ENCODE measurements at regions not wholly inside any gene's neighbourhood (a gene's known extent, or its start where the extent isn't known, plus 50 kb on each side); places are given as distances from the start of the nearest gene placed in this dataset.

- DNase-seq (ENCODE audit: low read depth), result no peak
- no peak overlapping the region for H3K4me3 ChIP-seq (ENCODE audit: low read depth, low read length)
- TF ChIP-seq POLR2A (IDR thresholded peaks at IDR 0.05; ENCODE audit: extremely low read depth, insufficient read length) (no peak), MYC (IDR thresholded peaks at IDR 0.05; ENCODE audit: low read depth, low read length) (no peak)
- TF ChIP-seq, protein P1, sequence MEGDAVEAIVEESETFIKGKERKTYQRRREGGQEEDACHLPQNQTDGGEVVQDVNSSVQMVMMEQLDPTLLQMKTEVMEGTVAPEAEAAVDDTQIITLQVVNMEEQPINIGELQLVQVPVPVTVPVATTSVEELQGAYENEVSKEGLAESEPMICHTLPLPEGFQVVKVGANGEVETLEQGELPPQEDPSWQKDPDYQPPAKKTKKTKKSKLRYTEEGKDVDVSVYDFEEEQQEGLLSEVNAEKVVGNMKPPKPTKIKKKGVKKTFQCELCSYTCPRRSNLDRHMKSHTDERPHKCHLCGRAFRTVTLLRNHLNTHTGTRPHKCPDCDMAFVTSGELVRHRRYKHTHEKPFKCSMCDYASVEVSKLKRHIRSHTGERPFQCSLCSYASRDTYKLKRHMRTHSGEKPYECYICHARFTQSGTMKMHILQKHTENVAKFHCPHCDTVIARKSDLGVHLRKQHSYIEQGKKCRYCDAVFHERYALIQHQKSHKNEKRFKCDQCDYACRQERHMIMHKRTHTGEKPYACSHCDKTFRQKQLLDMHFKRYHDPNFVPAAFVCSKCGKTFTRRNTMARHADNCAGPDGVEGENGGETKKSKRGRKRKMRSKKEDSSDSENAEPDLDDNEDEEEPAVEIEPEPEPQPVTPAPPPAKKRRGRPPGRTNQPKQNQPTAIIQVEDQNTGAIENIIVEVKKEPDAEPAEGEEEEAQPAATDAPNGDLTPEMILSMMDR (IDR thresholded peaks at IDR 0.05; ENCODE audit: low read depth, low read length), result no peak
- TF ChIP-seq, protein P2, sequence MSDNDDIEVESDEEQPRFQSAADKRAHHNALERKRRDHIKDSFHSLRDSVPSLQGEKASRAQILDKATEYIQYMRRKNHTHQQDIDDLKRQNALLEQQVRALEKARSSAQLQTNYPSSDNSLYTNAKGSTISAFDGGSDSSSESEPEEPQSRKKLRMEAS (IDR thresholded peaks at IDR 0.05; ENCODE audit: low read depth, low read length), result no peak
These were observed 328.2 kb downstream of the RPL10L start for GRCh38 chr14:46323404-46323762.

GRCh38 chr14:46322730-46323403 lies 328.7 kb downstream of the RPL10L start:
- no peak for DNase-seq (ENCODE audit: low read depth)
- no peak for TF ChIP-seq POLR2A (IDR thresholded peaks at IDR 0.05; ENCODE audit: extremely low read depth, insufficient read length)
- TF ChIP-seq, protein P2 (IDR thresholded peaks at IDR 0.05; ENCODE audit: low read depth, low read length), result no peak
- H3K4me3 ChIP-seq (ENCODE audit: low read depth, low read length), result no peak overlapping the region

DNA sequence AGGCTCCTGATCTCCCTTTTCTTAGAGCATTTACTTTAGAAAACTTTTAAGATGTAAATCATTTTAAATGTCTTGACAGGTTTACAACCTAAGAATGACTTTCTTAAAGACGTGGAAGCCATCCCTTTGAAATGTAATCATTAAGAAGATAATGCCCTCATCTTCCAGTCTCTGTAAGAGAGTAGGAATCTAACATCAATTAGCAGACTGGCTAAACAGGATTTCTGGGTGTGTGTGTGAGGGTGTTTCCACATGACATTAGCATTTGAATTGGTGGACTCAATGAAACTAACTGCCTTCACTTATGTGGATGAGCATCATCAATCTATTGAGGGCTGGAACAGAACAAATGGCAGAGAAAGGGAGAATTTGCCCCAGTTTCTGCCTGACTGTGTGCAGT lies 329.5 kb downstream of the RPL10L start:
- H3K4me3 ChIP-seq (ENCODE audit: low read depth, low read length), result no peak overlapping the region
- DNase-seq (ENCODE audit: low read depth), result no peak
- TF ChIP-seq MYC (IDR thresholded peaks at IDR 0.05; ENCODE audit: low read depth, low read length) (no peak), POLR2A (IDR thresholded peaks at IDR 0.05; ENCODE audit: extremely low read depth, insufficient read length) (no peak)
- TF ChIP-seq, protein P2 (IDR thresholded peaks at IDR 0.05; ENCODE audit: low read depth, low read length), result no peak
- TF ChIP-seq, protein P1 (IDR thresholded peaks at IDR 0.05; ENCODE audit: low read depth, low read length), result no peak

GRCh38 chr14:46306267-46306666 lies 345.3 kb downstream of the RPL10L start:
- no peak for DNase-seq (ENCODE audit: low read depth)
- TF ChIP-seq, protein P2 (IDR thresholded peaks at IDR 0.05; ENCODE audit: low read depth, low read length), result no peak
- TF ChIP-seq, protein P1 (IDR thresholded peaks at IDR 0.05; ENCODE audit: low read depth, low read length), result no peak
- TF ChIP-seq MYC (IDR thresholded peaks at IDR 0.05; ENCODE audit: low read depth, low read length) (no peak), POLR2A (IDR thresholded peaks at IDR 0.05; ENCODE audit: extremely low read depth, insufficient read length) (no peak)
- H3K4me3 ChIP-seq (ENCODE audit: low read depth, low read length), result no peak overlapping the region

GRCh38 chr14:46300765-46301164 lies 350.8 kb downstream of the RPL10L start:
- TF ChIP-seq, protein P2 (IDR thresholded peaks at IDR 0.05; ENCODE audit: low read depth, low read length), result no peak
- TF ChIP-seq MYC (IDR thresholded peaks at IDR 0.05; ENCODE audit: low read depth, low read length) (no peak), POLR2A (IDR thresholded peaks at IDR 0.05; ENCODE audit: extremely low read depth, insufficient read length) (no peak)
- TF ChIP-seq, protein P1 (IDR thresholded peaks at IDR 0.05; ENCODE audit: low read depth, low read length), result no peak
- no peak for DNase-seq (ENCODE audit: low read depth)

DNA sequence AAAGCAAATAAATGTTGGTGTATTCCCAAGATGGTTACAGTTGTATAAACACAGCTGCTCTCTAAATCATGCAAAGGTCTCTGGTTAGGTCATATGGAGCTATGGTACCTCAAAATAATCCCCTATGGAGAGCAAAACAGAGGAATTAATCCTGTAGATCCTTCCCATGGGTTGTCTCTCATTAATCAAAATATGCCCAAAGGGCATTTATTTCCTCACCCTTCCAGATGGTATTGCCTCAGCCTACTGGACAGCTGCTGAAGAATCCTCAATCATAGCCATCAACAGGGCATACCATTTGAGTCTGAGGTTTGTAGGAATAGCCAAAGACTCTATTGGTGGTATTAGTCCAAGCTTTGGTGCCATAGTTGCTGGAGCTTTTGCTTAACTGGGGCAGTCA lies 360.9 kb downstream of the RPL10L start:
- no peak overlapping the region for H3K4me3 ChIP-seq (ENCODE audit: low read depth, low read length)
- DNase-seq (ENCODE audit: low read depth), result no peak
- TF ChIP-seq POLR2A (IDR thresholded peaks at IDR 0.05; ENCODE audit: extremely low read depth, insufficient read length), result no peak
- TF ChIP-seq, protein P1 (IDR thresholded peaks at IDR 0.05; ENCODE audit: low read depth, low read length), result no peak
- TF ChIP-seq, protein P2 (IDR thresholded peaks at IDR 0.05; ENCODE audit: low read depth, low read length), result no peak
- no peak for TF ChIP-seq MYC (IDR thresholded peaks at IDR 0.05; ENCODE audit: low read depth, low read length)

More at GRCh38 chr14:46300765-46301164, 350.8 kb downstream of the RPL10L start:
- H3K4me3 ChIP-seq (ENCODE audit: low read depth, low read length), result no peak overlapping the region

Data from NB4 (cell line).